ENCODE measurements at regions not wholly inside any gene's neighbourhood (a gene's known extent, or its start where the extent isn't known, plus 50 kb on each side); places are given as distances from the start of the nearest gene placed in this dataset.
"Not testable (repeated sequence)": the region's sequence is repeated elsewhere in the genome, so short reads cannot be mapped to it uniquely, and the experiment has no call there.

DNA sequence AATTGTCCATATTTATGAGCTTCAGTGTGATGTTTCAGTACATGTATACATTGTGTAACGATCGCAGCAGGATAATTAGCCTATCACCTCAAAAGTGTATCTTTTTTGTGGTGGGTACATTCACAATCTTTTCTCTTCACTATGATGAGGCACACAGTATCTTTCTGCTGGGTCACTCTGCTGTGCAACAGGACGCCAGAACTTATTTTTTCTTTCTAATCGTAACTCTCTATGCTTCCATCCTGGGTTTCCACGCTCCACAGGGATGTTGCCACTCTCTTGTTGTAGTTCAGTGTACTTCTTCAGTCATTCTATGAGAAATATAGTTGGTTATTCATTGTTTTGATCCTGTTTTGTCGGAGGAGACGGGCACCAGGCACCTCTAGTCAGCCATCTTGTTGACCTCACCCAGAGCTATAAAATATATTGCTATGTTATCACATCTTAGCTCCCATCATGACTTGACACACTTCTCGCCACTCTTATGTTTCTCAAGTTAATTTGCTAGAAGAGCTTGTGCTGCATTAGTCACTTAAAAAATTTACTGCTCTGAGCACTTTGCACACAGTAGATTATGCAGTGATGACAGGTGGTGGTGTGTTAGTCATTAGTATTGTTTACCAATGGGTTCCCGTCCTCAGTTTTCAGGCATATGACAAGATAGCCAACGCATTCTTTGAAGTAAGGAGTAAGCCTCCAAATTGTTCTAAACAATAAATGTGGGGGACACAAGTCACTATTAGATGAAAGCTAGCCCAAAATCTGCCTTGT, 1002.7 kb upstream of the PCDH7 start:
- no peak overlapping the region for H3K27ac ChIP-seq (ENCODE audit: low read depth in 1 of 2, low read length in 2 of 2)
- H3K4me1 ChIP-seq (ENCODE audit: control insufficient read depth in 1 of 2, insufficient read depth in 2 of 2, low read length in 2 of 2): no peaks in the 10 kb centered on the region
- no peak for ATAC-seq (ENCODE audit: low FRiP score)
- intact Hi-C loops (cut with DNase I): no loop called here
- H3K9me3 ChIP-seq (ENCODE audit: control insufficient read depth, low read length): no peaks in the 10 kb centered on the region
- H3K36me3 ChIP-seq (ENCODE audit: control insufficient read depth in 1 of 2, insufficient read depth in 2 of 2, low read length in 1 of 2): no peaks in the 10 kb centered on the region
- DNase-seq: no peak
- H3K4me3 ChIP-seq (ENCODE audit: low read length in 2 of 2): no peak overlapping the region
- H3K27me3 ChIP-seq (ENCODE audit: control insufficient read depth in 1 of 2, insufficient read depth in 2 of 2, low read length in 1 of 2): no peaks in the 10 kb centered on the region
- 72 to 79% methylated on average over 10 of the region's 10 CpGs for WGBS, 2 donors

DNA sequence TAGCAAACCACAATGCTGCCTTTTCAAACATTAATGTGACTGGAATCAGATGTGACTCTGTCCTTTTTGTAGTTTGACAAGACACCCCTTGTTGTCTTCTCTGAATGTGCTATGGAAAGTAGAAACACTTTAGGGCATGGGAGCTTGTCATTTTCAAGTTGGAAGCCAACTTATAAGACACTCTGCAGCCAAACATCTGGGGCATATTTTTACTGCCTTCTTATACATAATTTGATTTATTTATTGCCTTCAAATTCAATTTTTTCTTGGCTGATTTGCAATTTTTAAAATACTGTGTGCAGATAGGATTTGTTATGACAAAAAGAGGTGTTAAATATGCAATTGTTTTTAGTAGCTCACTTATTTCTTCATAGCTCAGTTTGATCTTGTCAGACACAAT, 1002.0 kb upstream of the PCDH7 start:
- no peak for ATAC-seq (ENCODE audit: low FRiP score)
- Histone ChIP-seq H3K9me3 (ENCODE audit: control insufficient read depth, low read length) (no peaks in the 10 kb centered on the region), H3K27me3 (ENCODE audit: control insufficient read depth in 1 of 2, insufficient read depth in 2 of 2, low read length in 1 of 2) (no peaks in the 10 kb centered on the region), H3K27ac (ENCODE audit: low read depth in 1 of 2, low read length in 2 of 2) (no peak overlapping the region), H3K36me3 (ENCODE audit: control insufficient read depth in 1 of 2, insufficient read depth in 2 of 2, low read length in 1 of 2) (no peaks in the 10 kb centered on the region), H3K4me1 (ENCODE audit: control insufficient read depth in 1 of 2, insufficient read depth in 2 of 2, low read length in 2 of 2) (no peaks in the 10 kb centered on the region), H3K4me3 (ENCODE audit: low read length in 2 of 2) (no peak overlapping the region)
- intact Hi-C loops (cut with DNase I): no loop called here
- no peak for DNase-seq

DNA sequence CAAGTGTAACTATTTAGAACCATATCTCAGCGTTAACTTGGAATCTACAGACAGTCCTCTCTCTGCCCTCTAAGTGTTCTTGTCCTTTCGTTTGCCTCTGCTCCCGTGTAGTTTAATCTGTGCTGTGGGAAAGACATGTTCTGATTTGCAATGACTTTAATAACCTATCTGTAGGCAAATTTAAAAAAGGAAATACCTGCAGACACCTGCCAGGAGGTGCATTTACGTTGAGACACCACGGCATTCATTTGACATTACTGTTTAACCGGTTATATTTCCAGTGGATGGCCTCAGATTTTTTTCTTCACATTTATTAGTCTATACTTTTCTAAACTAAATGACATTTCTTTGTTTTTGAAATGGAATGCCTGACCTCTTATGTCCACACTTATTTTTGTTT, 997.9 kb upstream of the PCDH7 start:
- Histone ChIP-seq H3K9me3 (ENCODE audit: control insufficient read depth, low read length) (no peaks in the 10 kb centered on the region), H3K27ac (ENCODE audit: low read depth in 1 of 2, low read length in 2 of 2) (no peak overlapping the region), H3K4me3 (ENCODE audit: low read length in 2 of 2) (no peak overlapping the region), H3K4me1 (ENCODE audit: control insufficient read depth in 1 of 2, insufficient read depth in 2 of 2, low read length in 2 of 2) (no peaks in the 10 kb centered on the region), H3K36me3 (ENCODE audit: control insufficient read depth in 1 of 2, insufficient read depth in 2 of 2, low read length in 1 of 2) (no peaks in the 10 kb centered on the region), H3K27me3 (ENCODE audit: control insufficient read depth in 1 of 2, insufficient read depth in 2 of 2, low read length in 1 of 2) (no peaks in the 10 kb centered on the region)
- no peak for ATAC-seq (ENCODE audit: low FRiP score)
- WGBS, 2 donors: 84 to 85% methylated on average over 6 of the region's 6 CpGs
- DNase-seq: no peak
- intact Hi-C loops (cut with DNase I): no loop called here

DNA sequence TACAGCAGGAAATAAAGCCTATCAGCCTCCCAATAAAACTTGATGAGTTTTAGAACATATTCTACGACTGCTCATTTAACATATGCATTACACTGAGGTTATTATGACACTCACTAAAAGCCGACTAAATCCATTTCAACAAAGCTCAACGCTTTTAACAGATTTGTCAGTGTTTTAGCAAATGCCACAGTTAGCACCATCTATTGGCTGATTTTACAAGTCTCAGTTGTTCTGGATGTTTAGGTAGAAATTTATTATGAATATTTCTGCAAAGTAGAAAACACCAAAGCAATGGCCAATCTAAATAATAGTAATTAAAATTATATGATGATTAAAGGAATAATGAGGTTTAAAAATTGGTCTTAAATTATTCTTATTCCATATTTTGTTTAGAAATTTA, 993.2 kb upstream of the PCDH7 start:
- intact Hi-C loops (cut with DNase I): no loop called here
- no peaks in the 10 kb centered on the region for H3K4me1 ChIP-seq (ENCODE audit: control insufficient read depth in 1 of 2, insufficient read depth in 2 of 2, low read length in 2 of 2)
- H3K9me3 ChIP-seq (ENCODE audit: control insufficient read depth, low read length): no peaks in the 10 kb centered on the region
- 62 to 66% methylated on average over 3 of the region's 3 CpGs for whole genome bisulfite sequencing, 2 donors
- no peak for ATAC-seq (ENCODE audit: low FRiP score)
- no peaks in the 10 kb centered on the region for H3K27me3 ChIP-seq (ENCODE audit: control insufficient read depth in 1 of 2, insufficient read depth in 2 of 2, low read length in 1 of 2)
- no peak for DNase-seq
- H3K4me3 ChIP-seq (ENCODE audit: low read length in 2 of 2): no peak overlapping the region
- no peak overlapping the region for H3K27ac ChIP-seq (ENCODE audit: low read depth in 1 of 2, low read length in 2 of 2)
- no peaks in the 10 kb centered on the region for H3K36me3 ChIP-seq (ENCODE audit: control insufficient read depth in 1 of 2, insufficient read depth in 2 of 2, low read length in 1 of 2)

DNA sequence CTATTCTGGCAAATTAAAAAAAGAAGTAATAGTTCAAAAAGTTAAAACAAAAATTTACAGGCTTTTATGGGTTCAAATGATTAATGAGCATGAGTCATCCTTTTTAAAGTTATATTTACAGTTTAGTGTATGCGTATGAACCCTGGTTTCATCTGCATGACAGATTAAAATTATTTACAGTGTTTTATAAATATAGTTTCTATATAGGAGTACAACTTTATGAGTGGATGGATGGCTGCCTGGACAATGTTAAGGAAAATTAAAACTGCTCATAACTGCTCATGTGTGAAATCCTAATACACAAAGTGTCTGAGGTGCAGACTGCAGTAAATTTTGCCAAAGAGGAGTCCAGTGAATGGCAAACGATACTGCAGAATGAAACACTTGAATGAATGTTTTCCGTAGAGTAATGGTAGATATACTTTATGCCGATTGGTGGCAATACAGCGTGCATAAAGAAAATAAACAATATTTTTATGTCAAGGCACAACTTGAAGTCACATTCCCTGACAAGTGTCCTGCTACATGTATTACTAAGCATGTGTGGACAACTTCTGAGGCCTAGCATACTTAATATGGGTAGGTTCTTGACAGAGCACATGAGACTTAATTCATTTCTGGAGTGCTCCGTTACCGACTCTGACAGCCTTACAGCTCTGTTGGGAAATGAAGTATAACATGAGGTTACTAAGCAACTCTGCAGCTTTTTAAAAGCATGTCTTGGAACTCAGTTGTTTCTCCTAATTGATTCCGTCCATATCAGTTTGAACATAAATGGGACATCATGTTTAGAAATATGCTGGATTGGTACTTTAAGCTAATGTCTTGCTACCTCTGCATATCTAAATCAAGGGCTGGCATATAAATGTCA, 985.6 kb upstream of the PCDH7 start:
- Histone ChIP-seq H3K27me3 (ENCODE audit: control insufficient read depth in 1 of 2, insufficient read depth in 2 of 2, low read length in 1 of 2) (no peaks in the 10 kb centered on the region), H3K36me3 (ENCODE audit: control insufficient read depth in 1 of 2, insufficient read depth in 2 of 2, low read length in 1 of 2) (no peaks in the 10 kb centered on the region), H3K27ac (ENCODE audit: low read depth in 1 of 2, low read length in 2 of 2) (no peak overlapping the region), H3K9me3 (ENCODE audit: control insufficient read depth, low read length) (no peaks in the 10 kb centered on the region), H3K4me3 (ENCODE audit: low read length in 2 of 2) (no peak overlapping the region), H3K4me1 (ENCODE audit: control insufficient read depth in 1 of 2, insufficient read depth in 2 of 2, low read length in 2 of 2) (no peaks in the 10 kb centered on the region)
- ATAC-seq (ENCODE audit: low FRiP score) (no peak), DNase-seq (no peak)
- 13 to 27% methylated on average over 8 of the region's 8 CpGs for WGBS, 2 donors
- intact Hi-C loops (cut with DNase I): no loop called here

DNA sequence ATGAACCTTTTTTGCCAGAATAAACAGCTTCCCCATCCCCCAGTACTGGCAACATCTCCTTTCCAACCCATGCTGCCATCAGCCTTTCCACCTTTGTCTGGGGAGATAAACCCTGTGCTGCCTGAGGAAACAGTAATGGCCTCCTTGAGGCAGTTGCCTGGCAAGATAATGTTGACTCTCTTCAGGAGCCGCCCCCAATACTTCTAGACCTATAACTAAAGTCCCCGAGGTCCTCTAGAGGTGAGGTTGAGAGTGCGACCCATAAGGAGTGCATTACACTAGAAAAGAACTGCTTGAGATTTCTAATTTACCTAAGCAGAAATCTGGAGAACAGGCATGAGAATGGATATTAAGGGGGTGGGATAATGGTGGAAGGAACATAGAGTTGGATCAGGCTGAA, 963.2 kb upstream of the PCDH7 start:
- no peak for ATAC-seq (ENCODE audit: low FRiP score)
- no peaks in the 10 kb centered on the region for H3K36me3 ChIP-seq (ENCODE audit: control insufficient read depth in 1 of 2, insufficient read depth in 2 of 2, low read length in 1 of 2)
- H3K27ac ChIP-seq (ENCODE audit: low read depth in 1 of 2, low read length in 2 of 2): no peak overlapping the region
- 71 to 89% methylated on average over 3 of the region's 3 CpGs for WGBS, 2 donors
- intact Hi-C loops (cut with DNase I): no loop called here
- no peak for DNase-seq
- no peak overlapping the region for H3K4me3 ChIP-seq (ENCODE audit: low read length in 2 of 2)
- H3K9me3 ChIP-seq (ENCODE audit: control insufficient read depth, low read length): no peaks in the 10 kb centered on the region
- no peaks in the 10 kb centered on the region for H3K4me1 ChIP-seq (ENCODE audit: control insufficient read depth in 1 of 2, insufficient read depth in 2 of 2, low read length in 2 of 2)
- no peaks in the 10 kb centered on the region for H3K27me3 ChIP-seq (ENCODE audit: control insufficient read depth in 1 of 2, insufficient read depth in 2 of 2, low read length in 1 of 2)

DNA sequence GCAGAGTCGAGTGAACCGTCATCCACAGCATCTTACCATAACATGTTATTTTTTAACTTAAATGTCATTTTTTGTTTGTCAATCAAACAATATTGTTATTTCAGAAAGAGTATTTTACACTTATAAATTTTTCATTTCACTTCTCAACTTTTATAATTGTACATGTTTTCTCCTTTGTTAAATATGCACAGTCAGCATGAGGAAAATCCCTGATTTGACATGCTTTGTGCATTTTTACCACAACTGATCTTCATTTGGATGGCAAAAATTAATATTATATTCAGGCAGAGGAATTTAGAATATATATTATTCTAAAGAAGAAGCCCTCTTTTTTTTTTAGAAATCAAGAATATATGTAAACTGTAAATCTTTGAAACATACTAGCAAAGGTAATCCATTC, 958.0 kb upstream of the PCDH7 start:
- intact Hi-C loops (cut with DNase I): no loop called here
- no peak for ATAC-seq (ENCODE audit: low FRiP score)

DNA sequence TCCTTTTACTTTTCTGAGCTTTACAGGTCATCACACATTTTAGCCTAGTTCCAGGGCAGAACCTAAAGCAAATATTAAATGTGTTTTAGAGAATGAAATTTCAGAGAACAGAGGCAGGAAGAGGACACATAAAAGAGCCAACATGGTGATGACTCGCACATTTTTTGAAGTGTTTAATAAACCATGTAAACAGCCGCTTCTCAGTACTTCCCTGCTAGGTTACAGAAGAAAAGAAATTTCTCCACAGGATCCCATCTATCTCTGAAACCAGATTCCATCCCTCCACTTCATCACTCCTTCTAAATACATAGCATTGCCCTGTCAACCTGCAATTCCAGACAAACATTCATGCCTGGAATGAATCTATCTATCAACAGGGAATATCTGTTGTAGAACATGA, 949.5 kb upstream of the PCDH7 start:
- H3K9me3 ChIP-seq (ENCODE audit: control insufficient read depth, low read length): no peaks in the 10 kb centered on the region
- no peaks in the 10 kb centered on the region for H3K36me3 ChIP-seq (ENCODE audit: control insufficient read depth in 1 of 2, insufficient read depth in 2 of 2, low read length in 1 of 2)
- DNase-seq (no peak), ATAC-seq (ENCODE audit: low FRiP score) (no peak)
- H3K27me3 ChIP-seq (ENCODE audit: control insufficient read depth in 1 of 2, insufficient read depth in 2 of 2, low read length in 1 of 2): no peaks in the 10 kb centered on the region
- intact Hi-C loops (cut with DNase I): no loop called here
- H3K27ac ChIP-seq (ENCODE audit: low read depth in 1 of 2, low read length in 2 of 2): no peak overlapping the region
- WGBS, 2 donors: 77 to 83% methylated on average over 2 of the region's 2 CpGs
- no peak overlapping the region for H3K4me3 ChIP-seq (ENCODE audit: low read length in 2 of 2)
- no peaks in the 10 kb centered on the region for H3K4me1 ChIP-seq (ENCODE audit: control insufficient read depth in 1 of 2, insufficient read depth in 2 of 2, low read length in 2 of 2)

More for the DNA sequence above, 958.0 kb upstream of the PCDH7 start:
- DNase-seq: no peak
- H3K27ac ChIP-seq (ENCODE audit: low read depth in 1 of 2, low read length in 2 of 2): no peak overlapping the region
- WGBS, 2 donors: 76 to 80% methylated on average over 2 of the region's 2 CpGs
- H3K4me1 ChIP-seq (ENCODE audit: control insufficient read depth in 1 of 2, insufficient read depth in 2 of 2, low read length in 2 of 2): no peaks in the 10 kb centered on the region
- no peaks in the 10 kb centered on the region for H3K36me3 ChIP-seq (ENCODE audit: control insufficient read depth in 1 of 2, insufficient read depth in 2 of 2, low read length in 1 of 2)
- H3K4me3 ChIP-seq (ENCODE audit: low read length in 2 of 2): no peak overlapping the region
- H3K9me3 ChIP-seq (ENCODE audit: control insufficient read depth, low read length): no peaks in the 10 kb centered on the region
- no peaks in the 10 kb centered on the region for H3K27me3 ChIP-seq (ENCODE audit: control insufficient read depth in 1 of 2, insufficient read depth in 2 of 2, low read length in 1 of 2)

DNA sequence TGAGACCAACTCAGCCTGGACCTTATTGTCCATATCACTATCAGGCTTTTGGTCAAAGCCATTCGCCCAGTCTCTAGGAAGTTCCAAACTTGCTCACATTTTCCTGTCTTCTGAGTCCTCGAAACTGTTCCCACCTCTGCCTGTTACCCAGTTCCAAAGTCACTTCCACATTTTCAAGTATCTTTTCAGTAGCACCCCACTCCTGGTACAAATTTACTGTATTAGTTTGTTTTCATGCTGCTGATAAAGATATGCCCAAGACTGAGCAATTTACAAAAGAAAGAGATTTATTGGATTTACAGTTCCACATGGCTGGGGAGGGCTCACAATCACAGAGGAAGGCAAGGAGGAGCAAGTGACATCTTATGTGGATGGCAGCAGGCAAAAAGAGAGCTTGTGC, 932.0 kb upstream of the PCDH7 start:
- H3K27ac ChIP-seq (ENCODE audit: low read depth in 1 of 2, low read length in 2 of 2); H3K4me3 ChIP-seq (ENCODE audit: low read length in 2 of 2); intact Hi-C loops (cut with DNase I); DNase-seq; ATAC-seq (ENCODE audit: low FRiP score); H3K4me1 ChIP-seq (ENCODE audit: control insufficient read depth in 1 of 2, insufficient read depth in 2 of 2, low read length in 2 of 2); H3K36me3 ChIP-seq (ENCODE audit: control insufficient read depth in 1 of 2, insufficient read depth in 2 of 2, low read length in 1 of 2); H3K27me3 ChIP-seq (ENCODE audit: control insufficient read depth in 1 of 2, insufficient read depth in 2 of 2, low read length in 1 of 2); H3K9me3 ChIP-seq (ENCODE audit: control insufficient read depth, low read length): not testable (repeated sequence)
- WGBS, 2 donors: 69 to 75% methylated on average over 2 of the region's 2 CpGs
